DMS 273 (cell line): ENCODE measurements at regions not wholly inside any gene's neighbourhood (a gene's known extent, or its start where the extent isn't known, plus 50 kb on each side); places are given as distances from the start of the nearest gene placed in this dataset.

Experiments
- DNase-seq: peaks from one replicate; lab custom pipeline; 2025; ENCODE audit not compliant: unreplicated experiment; lab: John Stamatoyannopoulos, UW

DNA sequence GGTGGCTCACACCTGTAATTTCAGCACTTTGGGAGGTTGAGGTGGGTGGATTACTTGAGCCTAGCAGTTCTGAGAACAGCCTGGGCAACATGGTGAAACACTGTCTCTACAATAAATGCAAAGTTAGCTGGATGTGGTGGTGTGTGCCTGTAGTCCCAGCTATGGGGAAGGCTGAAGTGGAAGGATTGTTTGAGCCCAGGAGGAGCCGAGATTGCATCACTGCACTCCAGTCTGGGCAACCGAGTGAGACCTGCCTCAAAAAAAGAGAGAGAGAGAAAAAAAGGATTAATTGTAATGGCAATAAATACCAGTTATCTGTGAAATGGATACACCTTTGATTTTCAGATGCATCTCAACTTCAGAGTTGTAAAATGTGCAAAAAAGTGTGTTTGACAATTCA lies 58.8 kb downstream of the SPRY1 start:
- DNase-seq, result no peak

GRCh38 chr4:123462007-123462406 lies 65.4 kb downstream of the SPRY1 start:
- no peak for DNase-seq

DNA sequence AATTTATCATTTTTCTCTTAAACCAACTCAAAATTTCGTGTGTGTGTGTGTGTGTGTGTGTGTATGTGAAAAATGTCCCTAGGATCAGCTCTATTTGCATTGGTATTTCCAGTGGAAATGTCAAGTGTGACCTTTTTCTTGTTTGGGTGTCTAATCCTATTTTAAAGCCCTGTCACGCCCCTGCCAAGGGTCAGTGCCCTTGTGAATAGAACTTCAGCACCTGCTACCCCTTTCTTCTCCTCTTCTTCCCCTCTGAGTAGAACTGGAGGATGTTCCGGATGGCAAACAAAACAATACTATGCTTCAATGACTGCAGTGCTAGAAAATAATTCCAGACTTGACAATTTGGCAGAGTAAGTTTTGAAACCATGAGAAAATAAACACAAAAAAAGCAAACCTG lies 67.3 kb downstream of the SPRY1 start:
- DNase-seq, result no peak

GRCh38 chr4:123465416-123465815 lies 68.8 kb downstream of the SPRY1 start:
- no peak for DNase-seq

- no peak for DNase-seq
Measured at GRCh38 chr4:123466080-123466785, 69.6 kb downstream of the SPRY1 start.

- no peak for DNase-seq
Measured at GRCh38 chr4:123468479-123469031, 72.0 kb downstream of the SPRY1 start.

DNA sequence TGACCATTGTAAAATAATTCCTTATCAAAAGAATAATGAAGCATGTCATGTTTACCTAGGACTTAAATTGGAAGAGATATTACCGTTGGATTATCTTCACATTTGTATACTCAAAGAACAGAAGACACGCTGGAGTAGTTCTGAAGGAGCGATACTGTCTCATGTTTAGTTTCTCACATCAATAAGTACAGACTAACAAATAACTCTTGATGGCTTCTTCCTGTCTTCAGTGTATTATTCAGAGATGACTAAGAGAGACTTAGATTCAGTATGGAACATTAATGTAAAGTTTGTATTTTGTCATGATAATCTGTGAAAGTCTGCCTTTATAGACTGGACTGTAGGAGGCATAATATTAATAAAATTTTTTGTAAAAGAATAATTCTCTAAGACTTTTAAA lies 72.7 kb downstream of the SPRY1 start:
- DNase-seq, result no peak

GRCh38 chr4:123469696-123470095 lies 73.1 kb downstream of the SPRY1 start:
- no peak for DNase-seq

DNA sequence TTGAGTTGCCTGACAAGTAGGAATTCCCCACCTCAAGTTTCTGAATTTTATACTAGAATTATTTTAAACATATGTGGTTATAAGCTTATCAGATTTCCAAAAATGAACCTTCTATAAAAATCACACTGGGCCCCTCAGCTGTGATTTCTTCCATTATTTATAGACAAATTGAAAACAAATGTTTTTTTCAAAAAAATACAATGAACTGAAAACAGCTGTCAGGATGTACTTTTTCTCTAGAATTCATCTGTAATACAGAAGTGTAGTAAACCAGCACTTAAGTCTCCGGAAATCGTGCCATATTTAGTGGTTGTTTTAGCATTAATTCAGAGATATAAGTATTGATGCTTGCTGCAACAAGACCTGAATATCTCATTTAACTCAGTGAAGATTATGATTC lies 74.0 kb downstream of the SPRY1 start:
- DNase-seq, result no peak

- DNase-seq, result no peak
Measured at GRCh38 chr4:123471655-123472369, 75.2 kb downstream of the SPRY1 start.

GRCh38 chr4:123474817-123475216 lies 78.2 kb downstream of the SPRY1 start:
- no peak for DNase-seq

DNA sequence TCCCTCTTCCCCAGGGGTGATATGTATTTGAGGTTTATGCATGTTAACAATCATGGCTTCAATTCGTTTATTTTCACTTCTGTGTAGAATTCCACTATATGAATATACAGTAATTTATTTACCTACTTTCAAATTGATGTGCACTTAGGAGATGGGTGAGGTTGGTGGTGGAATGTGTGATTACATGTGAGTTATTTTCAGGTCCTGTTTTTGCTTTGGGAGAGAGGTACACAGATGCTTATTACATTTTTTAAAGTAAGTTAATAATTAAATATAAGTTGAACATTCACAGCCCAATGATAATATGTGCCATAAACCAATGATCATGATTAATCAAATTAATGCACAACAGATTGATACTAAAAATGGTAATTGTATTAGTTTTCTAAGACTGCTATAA lies 79.5 kb downstream of the SPRY1 start:
- DNase-seq, result no peak

DNA sequence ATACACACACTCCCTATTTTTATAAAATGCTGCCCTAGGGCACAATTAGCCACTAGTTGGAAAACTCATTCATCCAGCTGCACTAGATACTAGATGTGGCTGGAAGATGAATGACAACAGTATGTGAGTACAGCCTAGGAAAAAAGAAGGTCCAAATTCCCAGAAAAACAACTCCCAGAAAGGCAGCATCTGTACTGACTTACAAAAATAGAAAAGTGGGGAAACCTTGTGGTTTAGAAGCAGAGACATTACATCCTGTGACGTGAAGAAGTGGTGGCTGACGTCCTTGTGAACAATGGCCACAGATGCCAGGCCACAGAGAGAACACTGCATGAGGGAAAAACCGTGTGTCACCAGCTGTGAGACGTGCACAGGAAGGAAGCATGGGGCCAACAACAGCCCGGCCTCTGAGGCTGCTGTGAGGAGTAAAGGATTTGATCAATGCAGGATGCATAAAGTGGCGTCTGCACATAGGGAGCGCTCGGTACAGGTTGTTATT lies 81.2 kb downstream of the SPRY1 start:
- DNase-seq, result no peak

DNA sequence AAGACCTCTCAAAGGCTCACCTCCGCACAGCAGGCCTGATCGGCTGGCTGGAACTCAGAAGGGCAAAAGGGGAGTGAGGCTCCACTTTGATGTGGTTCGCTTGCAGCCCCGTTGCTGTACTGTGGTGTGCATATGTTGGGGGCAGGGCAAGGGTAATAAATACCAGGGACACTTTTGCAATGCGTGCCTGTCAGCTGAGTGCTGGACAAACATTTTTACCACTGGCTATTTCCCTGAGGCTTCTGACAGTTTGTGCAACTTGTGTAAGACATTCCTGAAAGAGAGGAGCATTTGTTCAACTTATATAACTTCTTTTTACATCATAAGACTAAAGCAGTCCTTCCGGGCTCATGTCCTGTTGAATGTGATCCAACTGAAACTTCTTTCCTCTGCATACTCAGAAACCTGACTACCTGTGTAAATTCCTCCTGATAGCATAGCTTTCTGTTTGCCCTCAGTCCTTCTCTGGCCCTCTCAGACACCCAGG lies 82.3 kb downstream of the SPRY1 start:
- no peak for DNase-seq

GRCh38 chr4:123479944-123480343 lies 83.3 kb downstream of the SPRY1 start:
- DNase-seq, result no peak

DNA sequence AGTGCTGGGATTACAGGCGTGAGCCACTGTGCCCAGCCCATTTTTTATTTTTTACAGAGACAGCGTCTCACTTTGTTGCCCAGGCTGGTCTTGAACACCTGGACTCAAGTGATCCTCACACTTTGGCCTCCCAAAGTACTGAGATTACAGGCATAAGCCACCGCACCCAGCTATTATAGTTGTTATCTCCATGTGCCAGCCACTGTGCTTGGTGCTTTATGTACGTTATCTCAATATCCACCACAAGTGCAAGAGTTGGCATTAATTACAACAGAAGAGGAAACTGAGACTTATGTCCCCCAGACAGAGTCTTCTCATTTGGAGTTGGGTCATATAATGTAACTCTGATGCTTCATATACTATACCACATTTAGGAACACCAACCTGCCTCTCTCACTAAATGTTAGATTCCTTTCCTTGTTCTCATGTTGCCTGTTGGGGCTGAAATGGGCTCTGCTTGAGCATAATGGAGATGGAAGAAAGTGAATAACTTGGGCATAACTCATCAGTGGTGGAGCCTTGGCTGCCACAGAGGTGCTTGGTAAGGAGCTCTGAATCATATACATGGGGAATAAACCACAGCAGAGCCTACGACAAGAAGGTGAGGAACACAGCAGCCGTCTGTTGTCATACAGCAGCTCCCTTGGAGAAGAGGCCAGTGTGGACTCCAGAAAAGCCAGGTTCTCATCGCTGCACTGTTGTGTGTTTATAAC lies 84.3 kb downstream of the SPRY1 start:
- DNase-seq, result no peak

GRCh38 chr4:123481717-123482116 lies 85.1 kb downstream of the SPRY1 start:
- DNase-seq, result no peak

DNA sequence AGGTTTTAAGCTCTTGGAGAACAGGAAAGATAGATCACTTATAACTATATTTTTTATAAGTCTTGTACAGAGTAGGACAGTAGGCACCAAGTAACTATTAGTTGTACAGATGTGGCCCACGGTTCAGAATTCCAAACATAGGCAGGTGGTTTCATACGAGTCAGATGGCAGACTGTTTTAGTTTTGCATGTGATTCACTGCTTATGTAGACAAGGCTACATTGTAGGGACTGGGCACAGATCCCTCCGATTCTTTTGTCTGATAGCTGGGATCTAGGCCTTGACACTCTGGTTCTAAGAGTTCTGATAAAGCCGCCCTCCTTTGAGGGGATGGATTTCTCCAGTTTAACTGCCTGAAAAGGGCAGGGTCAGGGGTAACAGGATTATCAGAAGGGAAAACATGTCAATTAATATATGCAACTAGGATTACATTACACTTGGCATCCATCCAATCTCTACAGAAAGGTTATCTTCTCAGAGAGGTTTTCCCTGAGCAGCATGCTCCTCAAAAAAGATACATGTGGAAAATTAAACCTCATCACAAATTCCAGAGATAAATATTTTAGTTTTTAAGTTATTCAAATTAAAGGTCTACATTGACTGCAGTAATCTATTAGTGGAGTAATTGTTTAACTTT lies 87.8 kb downstream of the SPRY1 start:
- peak; percentile 85 for DNase-seq

DNA sequence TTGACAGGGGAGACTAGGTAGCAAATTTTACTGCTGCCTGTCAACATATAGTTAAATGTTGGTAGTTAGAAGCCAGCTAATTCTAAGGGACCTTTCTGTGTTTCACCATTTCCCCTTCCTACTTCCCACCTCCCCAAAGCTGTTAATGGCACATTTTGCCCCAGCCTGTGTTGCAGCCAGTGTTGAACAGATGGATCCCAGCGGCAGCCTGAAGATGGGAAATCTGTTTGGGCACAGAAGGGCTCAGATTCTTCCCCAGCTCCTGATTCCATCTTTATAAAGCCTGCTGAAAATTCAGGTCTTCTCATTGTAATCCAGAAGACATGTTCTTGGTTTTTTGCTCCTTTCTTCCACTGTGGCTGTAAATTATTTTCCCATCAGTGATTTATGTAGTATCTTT lies 89.0 kb downstream of the SPRY1 start:
- DNase-seq, result peak; percentile 65

DNA sequence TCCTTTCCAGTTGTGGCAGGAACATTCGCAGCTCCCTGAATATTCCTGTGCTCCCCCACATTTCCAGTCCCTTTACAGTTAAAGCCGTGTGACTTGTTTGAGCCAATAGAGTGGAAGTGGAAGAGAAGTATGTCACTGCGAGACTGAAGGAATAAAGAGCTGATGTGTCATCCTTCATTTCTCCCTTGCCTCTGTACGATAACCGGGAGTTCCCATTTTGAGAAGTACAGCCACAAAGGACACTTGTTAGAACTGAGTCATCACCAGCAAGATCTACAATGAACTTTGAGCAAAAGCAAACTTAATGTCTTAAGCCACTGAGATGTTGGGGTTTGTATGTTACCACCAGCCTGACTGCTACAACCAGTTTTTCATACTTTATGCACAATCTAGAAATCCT lies 92.3 kb downstream of the SPRY1 start:
- no peak for DNase-seq

- DNase-seq, result no peak
Measured at GRCh38 chr4:123495530-123495929, 98.9 kb downstream of the SPRY1 start.
